ENCODE measurements at regions not wholly inside any gene's neighbourhood (a gene's known extent, or its start where the extent isn't known, plus 50 kb on each side); places are given as distances from the start of the nearest gene placed in this dataset.

DNA sequence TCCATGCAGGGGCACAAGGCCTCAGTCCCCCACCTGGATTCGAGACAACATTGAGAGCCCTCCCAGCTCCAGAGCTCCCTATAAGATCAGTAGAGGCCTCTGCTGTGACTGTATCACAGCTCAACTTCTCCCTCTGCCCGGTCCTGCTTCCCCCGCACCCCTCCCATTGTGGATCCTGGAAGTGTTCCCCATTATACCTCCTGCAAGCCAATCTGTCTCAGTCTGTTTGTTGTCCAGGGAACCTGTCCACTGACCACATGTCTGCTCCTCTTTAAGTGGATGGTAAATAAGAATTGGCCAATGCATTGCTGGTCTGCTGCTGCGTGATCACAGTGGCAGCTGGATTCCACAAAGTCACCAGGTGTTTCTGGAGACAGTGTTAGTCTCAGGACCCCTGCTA is 259.7 kb upstream of the HABP2 start:
- peak; percentile 24 for FAIRE-seq

DNA sequence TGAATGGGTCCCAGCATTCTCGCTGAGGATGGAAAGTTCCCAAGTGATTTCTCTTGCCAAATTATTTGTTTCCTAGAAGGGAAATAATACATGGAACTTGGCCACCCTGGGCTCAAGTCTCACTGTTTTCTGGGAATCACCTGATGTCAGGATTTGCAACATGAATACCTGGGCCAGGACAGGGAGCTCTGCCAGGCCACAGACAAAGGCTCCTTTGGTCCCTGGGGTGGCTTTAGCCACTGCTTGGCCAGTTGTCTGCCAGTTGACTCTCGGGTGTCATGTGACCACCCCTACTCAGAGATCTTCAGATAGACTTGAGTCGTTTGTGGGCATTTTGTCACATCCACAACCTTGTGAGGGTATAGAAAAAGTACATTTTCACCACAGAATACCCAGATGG is 258.0 kb upstream of the HABP2 start:
- no peak for FAIRE-seq

DNA sequence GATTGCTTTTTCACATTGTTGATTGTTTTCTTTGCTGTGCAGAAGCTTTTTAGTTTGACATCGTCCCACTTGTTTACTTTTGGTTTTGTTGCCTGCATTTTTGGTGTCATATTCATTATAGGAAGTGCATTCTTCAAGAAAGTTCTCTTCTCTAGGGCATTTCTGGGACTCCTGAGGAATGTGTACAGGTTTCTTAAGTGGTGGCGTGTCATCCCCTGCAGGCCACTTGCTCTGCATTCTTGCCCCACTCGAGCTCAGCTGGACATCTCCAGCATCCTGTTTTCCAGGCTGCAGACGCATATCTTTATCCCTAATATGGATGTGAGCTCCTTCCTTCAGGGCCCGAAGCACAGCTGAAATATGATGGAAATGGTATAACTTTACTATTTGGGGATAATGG is 255.6 kb upstream of the HABP2 start:
- FAIRE-seq, result no peak

DNA sequence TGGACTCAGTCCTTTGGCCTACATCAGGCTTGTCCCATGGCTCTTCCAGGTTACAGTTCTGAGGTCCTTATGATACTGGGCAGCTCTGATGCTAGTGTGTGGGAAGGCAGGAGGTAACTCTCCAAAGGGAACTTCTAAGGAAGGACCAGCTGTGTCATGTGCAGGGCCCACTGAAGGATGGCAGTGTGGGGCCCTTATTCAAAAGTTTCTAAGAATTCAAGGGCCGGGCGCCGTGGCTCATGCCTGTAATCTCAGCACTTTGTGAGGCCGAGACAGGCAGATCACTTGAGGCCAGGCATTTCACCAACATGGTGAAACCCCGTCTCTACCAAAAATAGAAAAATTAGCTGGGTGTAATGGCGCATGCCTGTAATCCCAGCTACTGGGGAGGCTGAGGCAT is 254.2 kb upstream of the HABP2 start:
- no peak for FAIRE-seq

DNA sequence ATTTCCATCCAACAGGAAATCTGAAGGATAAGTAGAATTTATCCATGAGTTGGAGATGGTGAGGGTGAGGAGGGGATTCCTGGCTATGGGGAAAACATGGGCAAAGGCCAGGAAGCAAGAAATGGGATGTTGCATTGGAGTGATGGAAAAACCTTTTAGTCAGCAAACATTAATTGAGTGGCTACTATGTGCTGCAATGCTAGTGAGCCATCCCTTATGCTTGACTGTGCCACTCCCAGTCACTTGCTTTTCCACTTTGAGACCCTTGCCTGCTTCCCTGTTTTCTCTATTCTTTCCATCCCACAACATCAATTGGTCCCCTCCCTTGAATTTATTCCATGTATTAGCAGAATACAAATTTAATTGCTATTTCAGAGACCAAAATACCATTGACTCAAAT is 252.7 kb upstream of the HABP2 start:
- no peak for FAIRE-seq

DNA sequence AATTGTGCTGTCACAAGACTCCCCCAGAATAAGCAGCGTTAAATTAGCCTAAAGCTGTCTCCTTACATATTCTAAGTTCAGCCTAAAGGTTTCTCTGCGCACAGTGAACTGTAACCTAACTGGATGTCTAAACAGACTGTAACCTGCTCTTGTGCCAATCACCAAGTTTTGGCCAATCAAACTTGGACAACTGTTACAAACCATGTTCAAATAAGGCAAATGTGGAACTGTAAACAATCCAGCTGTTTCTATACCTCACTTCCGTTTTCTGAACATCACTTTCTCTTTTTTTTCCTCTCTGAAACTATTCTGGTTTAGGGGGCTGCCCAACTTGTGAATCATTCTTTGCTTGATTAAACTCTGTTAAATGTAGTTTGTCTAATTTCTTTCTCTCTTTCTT is 252.2 kb upstream of the HABP2 start:
- FAIRE-seq, result no peak

DNA sequence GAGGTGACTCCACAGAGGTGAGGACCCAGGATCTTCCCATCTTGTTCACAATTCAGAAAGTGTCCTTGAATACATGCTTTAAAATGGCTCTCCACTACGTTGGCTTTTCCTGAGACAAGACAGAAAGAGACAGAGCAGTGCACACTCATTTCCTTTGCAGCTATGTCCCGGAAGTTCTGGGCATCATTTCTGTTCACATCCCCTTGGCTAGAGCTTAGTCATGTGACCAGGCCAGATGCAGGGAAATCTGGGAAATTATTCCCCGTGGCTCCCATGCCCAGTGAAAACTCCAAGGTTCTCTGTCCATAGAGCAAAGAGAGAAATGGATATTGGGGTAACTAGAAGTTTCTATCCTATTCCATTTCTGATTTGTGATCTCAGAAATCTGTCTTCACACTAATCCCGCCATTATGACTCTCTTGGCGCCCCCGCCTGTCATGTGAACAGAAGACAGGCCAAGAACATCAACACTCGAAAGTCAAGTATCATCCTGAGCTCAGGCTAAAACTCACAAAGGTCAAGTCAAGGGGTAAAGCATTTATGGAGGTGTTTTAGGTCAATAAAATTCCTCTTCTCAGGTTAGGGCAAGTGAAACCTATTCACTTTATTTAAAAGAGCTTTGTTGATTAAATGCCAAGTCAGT is 251.4 kb upstream of the HABP2 start:
- no peak for FAIRE-seq

DNA sequence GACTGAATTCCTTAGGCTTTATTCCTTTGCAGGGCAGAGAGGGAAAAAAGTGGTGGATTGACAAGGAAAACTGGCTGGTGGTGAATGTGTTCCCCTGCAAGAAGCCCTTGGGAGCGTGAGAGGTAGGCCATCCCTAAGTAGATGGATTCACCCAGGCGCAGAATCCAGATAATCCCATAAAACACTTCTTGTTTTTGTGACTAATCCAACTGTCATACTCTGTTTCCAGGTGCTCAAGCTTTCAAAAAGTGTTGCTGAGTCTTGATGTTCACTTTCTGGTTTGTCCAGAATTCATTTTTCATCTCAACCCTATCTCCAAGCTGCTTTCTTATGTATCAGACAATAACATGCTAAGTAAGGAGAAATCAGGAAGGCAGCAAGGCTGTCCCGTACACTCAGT is 250.8 kb upstream of the HABP2 start:
- FAIRE-seq, result no peak

DNA sequence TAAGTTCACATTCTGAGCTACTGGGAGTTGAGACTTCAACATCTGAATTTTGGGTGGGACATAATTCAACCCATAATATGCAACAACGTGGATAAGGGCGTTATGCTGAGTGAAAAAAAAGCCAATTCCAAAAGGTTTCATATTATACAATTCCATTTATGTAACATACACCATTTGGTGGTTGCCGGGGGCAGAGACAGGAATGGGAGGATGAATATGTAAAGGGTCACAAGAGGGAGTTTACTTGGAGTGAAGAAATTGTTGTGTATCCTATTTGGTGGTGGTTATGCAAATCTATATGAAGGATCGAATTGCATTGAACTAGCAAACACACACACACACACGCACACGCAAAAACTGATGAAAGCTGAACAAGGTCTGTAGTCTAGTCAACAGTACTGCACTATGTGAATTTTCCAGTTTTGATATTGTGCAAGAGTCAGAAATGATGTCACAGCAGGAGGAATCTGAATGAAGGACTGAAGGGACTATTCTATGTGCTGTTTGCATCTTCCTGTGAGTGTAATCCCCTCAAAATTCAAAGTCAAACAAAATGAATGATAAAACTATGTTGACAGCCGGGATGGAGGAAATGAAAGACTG is 249.2 kb upstream of the HABP2 start:
- FAIRE-seq, result no peak

DNA sequence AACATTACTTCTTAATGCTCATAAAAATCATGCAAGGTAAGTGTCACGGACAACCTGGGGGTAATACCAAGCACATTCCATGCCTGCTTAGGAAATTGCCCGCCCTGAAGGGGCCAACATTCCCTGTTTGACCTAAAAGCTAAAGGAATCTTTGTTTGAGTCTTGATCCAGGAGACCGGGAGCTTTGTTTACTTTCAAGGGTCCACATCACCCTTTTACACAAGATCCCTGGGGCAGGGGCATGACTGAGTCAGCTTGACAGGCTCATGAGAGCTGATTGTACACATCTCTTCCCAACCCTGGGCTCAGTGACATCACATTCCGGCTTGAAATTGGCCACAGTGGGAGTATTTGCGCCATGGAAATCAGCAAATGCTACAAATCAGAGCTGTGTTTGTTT is 248.1 kb upstream of the HABP2 start:
- FAIRE-seq, result no peak

DNA sequence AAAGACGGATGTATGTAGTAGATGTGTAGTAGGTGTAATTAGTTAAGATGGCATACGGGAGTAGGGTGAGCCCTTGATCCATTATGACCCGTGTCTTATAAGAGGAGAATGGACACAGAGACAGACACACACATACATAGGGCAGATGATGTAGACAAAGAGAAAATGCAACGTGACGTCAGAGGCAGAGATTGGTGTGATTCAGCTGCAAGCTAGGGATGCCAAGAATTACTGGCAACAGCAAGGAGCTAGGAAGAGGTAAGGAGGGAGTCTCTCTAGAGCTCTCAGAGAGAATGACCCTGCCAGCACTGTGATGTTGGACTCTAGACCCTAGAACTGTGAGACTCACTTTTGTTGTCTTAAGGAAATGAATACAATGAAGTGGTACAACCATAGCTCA is 247.0 kb upstream of the HABP2 start:
- no peak for FAIRE-seq

DNA sequence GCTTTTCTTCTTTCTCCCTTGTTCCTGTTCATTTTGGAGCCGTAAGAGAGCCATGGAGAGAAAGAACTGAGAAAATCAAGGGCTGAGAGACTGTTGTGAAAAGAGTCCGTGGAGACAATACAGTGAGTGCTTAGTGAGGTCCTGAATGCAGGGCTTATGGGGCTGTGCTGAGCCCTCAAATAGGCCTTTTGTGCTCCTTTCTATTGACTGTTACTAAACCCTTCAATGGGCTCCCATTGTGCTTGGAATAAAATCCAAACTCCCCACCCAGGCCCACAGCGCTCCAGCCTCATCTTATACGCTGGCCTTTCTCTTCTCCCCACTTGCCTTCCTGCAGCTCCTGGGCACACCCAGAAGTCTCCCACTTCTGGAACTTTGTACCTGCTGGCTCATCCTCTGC is 243.1 kb upstream of the HABP2 start:
- no peak for FAIRE-seq

DNA sequence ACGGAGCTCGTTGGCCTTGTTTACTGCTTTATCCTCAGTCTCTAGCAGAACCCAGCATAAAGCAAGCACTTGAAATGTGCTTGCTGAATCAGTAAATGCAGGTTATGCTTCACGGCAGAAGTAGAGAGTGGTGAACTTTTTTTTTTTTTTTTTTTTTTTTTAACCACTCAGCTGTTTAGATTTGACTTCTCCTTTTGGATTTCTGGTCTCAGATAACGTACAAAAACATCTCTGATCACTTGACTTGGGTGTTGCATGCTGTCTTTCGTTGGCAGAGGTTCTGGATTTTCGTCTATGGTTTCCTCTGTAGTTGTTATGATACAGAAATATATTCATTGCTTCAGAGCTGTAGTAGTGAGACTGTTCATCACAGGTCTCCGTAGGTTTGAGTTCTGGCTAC is 242.5 kb upstream of the HABP2 start:
- FAIRE-seq, result no peak

DNA sequence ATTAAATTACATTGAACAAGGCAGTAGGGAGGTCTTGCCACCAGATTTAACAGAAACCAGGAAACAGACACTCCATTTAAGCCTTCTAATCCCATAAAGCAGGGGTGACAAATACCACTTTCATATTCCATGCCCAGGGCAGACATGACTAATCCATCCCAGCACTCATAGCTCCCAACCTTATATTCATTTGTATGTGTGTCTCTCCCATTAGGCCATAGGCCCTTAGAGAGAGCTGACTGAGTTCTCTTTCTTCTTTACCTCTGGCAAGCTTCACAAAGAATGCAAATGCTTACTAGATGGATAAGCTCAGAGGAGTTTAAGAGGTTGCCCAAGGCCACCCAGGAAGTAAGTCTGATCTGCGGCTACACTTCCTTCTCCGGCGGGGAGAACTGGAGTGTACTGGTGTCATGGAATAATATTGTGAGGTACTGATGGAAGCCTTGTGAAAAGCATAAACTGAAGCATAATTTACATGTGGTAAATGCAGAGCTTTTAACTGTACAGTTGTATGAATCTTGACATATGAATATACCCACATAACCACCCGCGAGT is 239.7 kb upstream of the HABP2 start:
- no peak for FAIRE-seq

DNA sequence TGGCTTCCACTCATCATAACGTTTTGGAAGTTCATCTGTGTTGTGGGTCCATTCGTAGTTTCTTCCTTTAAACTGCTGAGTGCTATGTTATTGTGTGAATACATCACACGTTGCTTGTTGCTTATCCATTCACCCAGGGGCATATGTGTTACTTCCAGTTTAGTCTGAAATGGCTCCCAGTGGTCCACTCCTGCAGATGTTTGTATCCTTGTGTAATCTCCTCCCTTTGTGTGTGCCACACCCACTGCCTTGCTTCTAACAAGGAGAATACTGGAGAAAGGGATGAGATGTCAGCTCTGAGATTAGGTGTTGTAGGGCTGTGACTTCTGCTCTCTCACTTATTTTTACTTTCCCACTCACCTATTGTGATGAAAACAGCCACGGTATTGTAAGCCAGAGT is 239.1 kb upstream of the HABP2 start:
- no peak for FAIRE-seq

DNA sequence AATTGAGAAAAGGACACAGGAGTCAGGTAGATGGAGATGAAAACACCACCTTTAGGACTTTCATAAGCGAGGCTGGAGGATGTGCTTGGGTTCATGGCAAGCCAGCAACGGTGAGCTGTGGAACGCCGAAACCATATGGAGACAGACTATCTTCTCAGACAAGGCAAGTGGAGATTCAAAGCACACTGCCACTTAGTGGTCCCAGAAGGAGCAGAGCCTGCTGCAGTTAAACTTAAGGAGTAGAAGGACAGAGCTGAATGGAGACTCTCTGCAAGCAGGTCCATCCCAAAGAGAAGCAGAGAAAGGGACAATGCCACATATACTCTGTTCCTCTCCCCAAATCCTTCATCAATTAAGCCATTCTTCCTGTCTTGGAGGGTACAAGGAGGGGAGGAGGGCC is 236.3 kb upstream of the HABP2 start:
- no peak for FAIRE-seq

DNA sequence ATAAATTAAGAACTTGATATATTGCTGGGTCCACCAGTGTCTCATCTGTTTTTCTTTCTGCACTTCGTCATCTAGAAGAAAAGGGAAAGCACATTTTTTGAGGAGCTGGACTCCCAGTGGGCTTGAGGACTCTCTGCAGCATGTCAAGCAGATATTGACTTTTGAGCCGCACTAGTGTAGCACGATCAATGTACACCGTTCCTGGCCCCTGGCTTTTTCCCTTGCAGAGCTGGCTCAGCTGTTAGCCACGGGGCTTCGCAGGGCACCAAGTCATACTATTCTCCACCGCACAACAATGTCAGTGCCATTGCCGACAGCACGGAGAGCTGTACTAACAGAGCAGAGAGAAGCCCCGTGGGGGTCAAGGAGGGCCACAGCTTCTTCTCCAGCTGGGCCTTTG is 235.4 kb upstream of the HABP2 start:
- no peak for FAIRE-seq

DNA sequence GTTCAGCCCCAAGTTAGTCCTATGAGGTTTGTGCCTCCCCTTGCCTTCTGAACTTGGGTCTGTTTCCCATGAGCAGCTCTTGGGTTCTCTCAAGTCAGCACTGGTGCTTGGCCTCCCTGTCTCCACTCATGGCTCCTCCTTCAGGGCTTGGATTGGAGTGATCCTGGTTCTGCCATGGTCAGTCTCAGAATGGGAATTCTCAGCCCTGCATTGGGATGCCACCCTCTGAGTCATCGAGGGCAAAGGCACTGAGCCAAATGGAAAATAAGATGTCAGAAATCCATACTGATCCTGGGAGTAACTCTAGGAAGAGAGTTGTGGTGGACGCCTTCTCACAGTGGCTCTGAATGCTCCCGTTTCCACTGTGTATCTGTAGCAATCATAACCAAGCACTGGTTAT is 233.4 kb upstream of the HABP2 start:
- no peak for FAIRE-seq

DNA sequence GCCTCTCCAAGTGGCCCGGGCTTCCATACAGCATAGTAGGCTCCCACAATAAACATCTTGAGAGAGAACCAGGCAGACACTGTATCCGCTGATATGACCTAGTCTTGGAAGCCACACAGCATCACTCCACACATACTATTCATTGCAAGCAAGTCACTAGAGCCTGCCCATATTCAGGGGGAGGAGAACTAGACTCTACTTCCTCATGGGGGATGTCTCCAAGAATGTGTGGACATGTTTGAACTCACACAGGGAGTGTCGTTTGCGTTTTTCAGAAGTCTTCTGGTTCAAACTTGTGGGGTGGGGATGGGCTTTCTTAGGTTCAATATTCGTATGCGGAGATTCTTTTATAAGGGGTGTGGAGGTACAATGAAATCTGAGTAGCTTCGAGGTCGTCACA is 232.6 kb upstream of the HABP2 start:
- no peak for FAIRE-seq

DNA sequence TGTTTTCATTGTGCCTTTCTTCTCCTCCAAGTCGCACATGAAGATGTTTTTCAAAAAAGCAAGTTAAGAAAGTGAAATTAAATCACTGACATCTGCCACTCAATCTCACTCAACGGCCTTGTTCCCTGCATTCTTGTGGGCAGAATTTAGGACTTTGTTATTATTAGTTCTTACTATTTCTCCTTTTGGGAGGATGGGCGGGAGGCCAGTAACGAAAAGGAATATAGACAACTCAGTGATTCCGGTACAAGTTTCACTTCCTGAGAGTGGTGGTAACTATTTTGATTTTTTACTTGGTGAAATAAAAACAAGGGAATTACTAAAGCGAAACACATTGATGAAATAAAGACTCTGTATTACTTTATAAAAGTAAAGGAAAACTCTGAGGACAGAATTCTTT is 231.9 kb upstream of the HABP2 start:
- no peak for FAIRE-seq

DNA sequence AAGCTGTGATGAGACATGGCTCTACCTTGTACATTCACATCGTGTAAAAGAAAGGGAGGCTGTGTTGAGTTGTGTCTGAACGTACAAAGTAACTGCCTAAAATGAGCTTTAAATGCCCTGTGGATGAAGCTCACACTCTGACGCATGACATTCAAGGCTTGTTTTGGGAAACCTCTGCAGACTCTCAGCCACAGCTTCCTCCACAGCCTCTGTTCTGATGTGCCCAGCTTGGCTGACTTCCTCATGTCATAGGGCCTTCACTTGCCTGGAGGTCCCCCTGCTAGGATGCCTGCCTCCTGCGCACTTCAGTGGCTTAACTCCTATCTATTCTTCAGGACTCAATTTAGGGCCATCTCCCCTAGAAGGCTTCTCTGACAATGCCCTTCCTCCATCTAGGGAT is 230.0 kb upstream of the HABP2 start:
- no peak for FAIRE-seq

DNA sequence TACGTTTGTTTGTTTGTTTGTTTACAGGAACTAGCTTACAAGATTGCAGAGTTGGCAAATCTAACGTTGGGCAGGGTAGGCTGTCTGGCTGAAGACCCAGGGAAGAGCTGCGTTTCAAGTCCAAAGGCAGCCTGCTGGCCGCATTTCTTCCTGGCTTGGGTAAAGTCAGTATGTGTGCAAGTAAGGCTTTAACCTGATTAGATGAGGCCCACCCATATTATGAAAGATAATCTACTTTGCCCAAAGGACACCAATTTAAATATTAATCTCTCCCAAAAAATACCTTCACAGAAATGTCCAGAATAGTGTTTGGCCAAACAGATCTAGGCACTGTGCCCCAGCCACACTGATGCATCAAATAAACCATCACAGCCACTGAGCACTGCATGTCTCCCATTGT is 228.9 kb upstream of the HABP2 start:
- no peak for FAIRE-seq

DNA sequence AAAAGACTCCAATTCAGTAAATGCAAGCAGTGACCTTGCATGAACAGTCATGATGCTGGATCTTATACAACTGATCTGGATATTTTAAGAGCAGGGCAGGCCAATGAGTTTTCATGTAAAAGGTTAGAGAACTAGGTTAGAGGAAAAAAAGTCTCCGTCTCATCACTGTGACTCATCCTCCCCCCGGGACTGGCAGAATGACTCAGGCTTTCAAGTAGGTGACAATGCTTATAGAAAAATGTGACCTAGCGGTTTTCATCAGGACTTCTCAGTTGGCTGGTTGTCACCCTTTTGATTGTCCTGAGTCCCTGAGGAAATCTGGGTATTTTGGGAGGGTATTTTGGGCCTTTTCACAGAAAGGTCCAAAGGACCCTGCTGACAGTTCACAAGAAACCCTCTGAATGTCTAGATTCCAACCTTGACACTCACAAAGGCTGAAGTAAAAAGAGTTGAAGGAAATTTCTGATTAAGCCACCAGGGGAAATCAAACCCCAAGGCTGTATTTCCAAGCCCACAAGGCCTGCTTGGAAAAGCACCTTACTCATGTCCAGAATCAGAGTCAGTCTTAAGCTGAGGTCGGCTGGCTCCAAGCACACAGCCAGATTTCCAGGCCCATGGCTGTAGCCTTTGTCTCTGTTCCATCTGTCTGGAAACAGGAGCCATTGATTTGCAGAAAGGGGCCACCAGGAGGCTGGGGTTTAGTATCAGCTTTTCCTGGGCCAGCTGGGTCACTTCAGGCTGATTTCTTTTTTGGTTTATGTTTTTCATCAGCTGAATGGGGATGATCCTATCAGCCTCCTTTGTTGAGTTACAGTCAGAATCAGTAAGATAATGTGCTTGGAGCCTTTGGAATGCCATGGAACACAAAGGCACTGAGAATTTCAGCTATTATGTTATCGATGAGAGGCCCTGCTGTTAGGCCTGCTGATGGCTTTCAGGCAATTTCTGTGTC is 226.4 kb upstream of the HABP2 start:
- peak; percentile 76 for FAIRE-seq

DNA sequence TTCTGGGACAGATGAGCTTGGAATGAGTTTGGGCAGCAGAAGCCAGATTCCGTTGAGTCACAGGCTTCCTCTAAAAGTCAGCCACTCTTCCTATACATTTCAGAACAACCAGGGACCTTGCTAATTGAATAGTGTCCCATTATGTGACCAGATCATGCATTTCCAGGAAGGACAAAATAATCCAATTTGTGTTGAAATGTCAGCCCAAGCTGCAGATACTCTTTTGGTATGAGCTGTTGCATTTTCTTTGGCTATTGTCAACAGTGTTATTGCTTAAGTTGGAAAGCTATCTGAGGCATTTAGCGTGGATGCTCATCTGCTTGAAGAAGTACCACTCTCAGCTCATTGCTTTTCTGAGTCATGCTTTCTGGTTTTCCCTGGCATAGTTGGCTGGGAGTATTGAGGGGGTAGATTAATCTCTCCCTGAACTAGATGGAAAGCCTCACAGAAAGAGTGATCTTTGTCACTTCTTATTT is 223.7 kb upstream of the HABP2 start:
- no peak for FAIRE-seq
